Osteocyte (in vitro differentiated cells): ENCODE measurements at regions not wholly inside any gene's neighbourhood (a gene's known extent, or its start where the extent isn't known, plus 50 kb on each side); places are given as distances from the start of the nearest gene placed in this dataset.

Experiments
- DNase-seq: peaks from one replicate; pipeline ENCODE4 v3.0.0; 2021; ENCODE audit warnings: mixed read lengths; ENCODE audit not compliant: unreplicated experiment; ENCODE audit errors: extremely low spot score
- H3K27ac Mint-ChIP-seq: one replicate; pipeline ENCODE4 v1.8.0; 2021; ENCODE audit warnings: mild to moderate bottlenecking, mixed read lengths; ENCODE audit not compliant: unreplicated experiment
- H3K27me3 Mint-ChIP-seq: one replicate; pipeline ENCODE4 v1.8.0; 2021; ENCODE audit warnings: mixed read lengths; ENCODE audit not compliant: unreplicated experiment
- H3K36me3 Mint-ChIP-seq: one replicate; pipeline ENCODE4 v1.8.0; 2021; ENCODE audit warnings: mixed read lengths; ENCODE audit not compliant: unreplicated experiment
- H3K4me1 Mint-ChIP-seq: one replicate; pipeline ENCODE4 v1.8.0; 2021; ENCODE audit warnings: mixed read lengths; ENCODE audit not compliant: unreplicated experiment
- H3K4me3 Mint-ChIP-seq: one replicate; pipeline ENCODE4 v1.8.0; 2021; ENCODE audit warnings: mild to moderate bottlenecking, moderate library complexity, mixed read lengths; ENCODE audit not compliant: unreplicated experiment
- H3K9me3 Mint-ChIP-seq: one replicate; pipeline ENCODE4 v1.8.0; 2021; ENCODE audit warnings: mixed read lengths; ENCODE audit not compliant: unreplicated experiment
- CTCF ChIP-seq: fragments of 200-600 bp; sonication (generic); IDR thresholded peaks from 2 replicates; pipeline ENCODE4 v1.5.0; 2021; ENCODE audit warnings: antibody characterized with exemption, mild to moderate bottlenecking, moderate library complexity

GRCh38 chr21:29396951-29397455, 98.3 kb downstream of the BACH1 start:
- DNase-seq: no peak
- Mint-ChIP-seq H3K27ac (no peak overlapping the region), H3K9me3 (peaks cover 31% of the 10 kb centered on the region), H3K4me3 (no peak overlapping the region), H3K4me1 (no peaks in the 10 kb centered on the region), H3K36me3 (peaks cover 31% of the 10 kb centered on the region), H3K27me3 (no peaks in the 10 kb centered on the region)
- TF ChIP-seq CTCF: no peak

GRCh38 chr21:29403301-29403700, 104.6 kb downstream of the BACH1 start:
- no peaks in the 10 kb centered on the region for H3K4me1 Mint-ChIP-seq
- no peak for TF ChIP-seq CTCF
- no peak for DNase-seq
- no peak overlapping the region for H3K27ac Mint-ChIP-seq
- H3K4me3 Mint-ChIP-seq: no peak overlapping the region
- peaks cover 28% of the 10 kb centered on the region for H3K36me3 Mint-ChIP-seq
- peaks cover 36% of the 10 kb centered on the region for H3K9me3 Mint-ChIP-seq
- no peaks in the 10 kb centered on the region for H3K27me3 Mint-ChIP-seq

GRCh38 chr21:29403922-29404538, 105.3 kb downstream of the BACH1 start:
- H3K27me3 Mint-ChIP-seq: no peaks in the 10 kb centered on the region
- DNase-seq: no peak
- no peak overlapping the region for H3K4me3 Mint-ChIP-seq
- no peak for TF ChIP-seq CTCF
- peaks cover 22% of the 10 kb centered on the region for H3K36me3 Mint-ChIP-seq
- peaks cover 30% of the 10 kb centered on the region for H3K9me3 Mint-ChIP-seq
- H3K27ac Mint-ChIP-seq: no peak overlapping the region
- no peaks in the 10 kb centered on the region for H3K4me1 Mint-ChIP-seq

- Mint-ChIP-seq H3K27ac (no peak overlapping the region), H3K9me3 (peaks cover 14% of the 10 kb centered on the region), H3K36me3 (peaks cover 10% of the 10 kb centered on the region), H3K4me1 (no peaks in the 10 kb centered on the region), H3K27me3 (no peaks in the 10 kb centered on the region), H3K4me3 (no peak overlapping the region)
- no peak for TF ChIP-seq CTCF
- no peak for DNase-seq
Measured at GRCh38 chr21:29405503-29406122, 106.9 kb downstream of the BACH1 start.

GRCh38 chr21:29406385-29406784, 107.7 kb downstream of the BACH1 start:
- TF ChIP-seq CTCF: no peak
- no peak overlapping the region for H3K4me3 Mint-ChIP-seq
- H3K36me3 Mint-ChIP-seq: peaks cover 8% of the 10 kb centered on the region
- H3K27me3 Mint-ChIP-seq: no peaks in the 10 kb centered on the region
- DNase-seq: no peak
- peaks cover 13% of the 10 kb centered on the region for H3K9me3 Mint-ChIP-seq
- H3K27ac Mint-ChIP-seq: no peak overlapping the region
- no peaks in the 10 kb centered on the region for H3K4me1 Mint-ChIP-seq
